ENCODE measurements at regions not wholly inside any gene's neighbourhood (a gene's known extent, or its start where the extent isn't known, plus 50 kb on each side); places are given as distances from the start of the nearest gene placed in this dataset.

GRCh38 chr15:93319121-93319814 is 230.3 kb upstream of the RGMA start:
- DNase-seq (ENCODE audit: low spot score): no peak

DNA sequence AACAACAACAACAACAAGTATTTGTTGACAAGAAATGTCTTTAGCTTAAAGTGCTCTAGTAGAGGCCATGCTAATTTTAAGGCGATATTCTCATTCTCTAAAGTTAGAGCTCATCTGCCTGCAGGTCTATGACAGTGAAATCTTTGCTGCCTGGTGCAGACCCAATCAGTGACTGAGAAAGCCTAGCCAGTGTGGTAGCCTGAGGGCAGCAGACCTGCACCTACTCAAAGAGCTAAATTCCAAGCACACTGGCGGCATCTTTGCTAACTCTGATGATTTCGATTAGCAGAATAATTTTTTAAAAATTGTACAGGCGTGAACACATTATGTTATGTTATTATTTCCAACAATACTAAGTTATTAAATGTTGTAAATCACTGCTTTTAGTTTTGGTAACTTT is 228.8 kb upstream of the RGMA start:
- no peak for DNase-seq (ENCODE audit: low spot score)

- DNase-seq (ENCODE audit: low spot score): no peak
Measured at GRCh38 chr15:93314245-93314644, 225.2 kb upstream of the RGMA start.

DNA sequence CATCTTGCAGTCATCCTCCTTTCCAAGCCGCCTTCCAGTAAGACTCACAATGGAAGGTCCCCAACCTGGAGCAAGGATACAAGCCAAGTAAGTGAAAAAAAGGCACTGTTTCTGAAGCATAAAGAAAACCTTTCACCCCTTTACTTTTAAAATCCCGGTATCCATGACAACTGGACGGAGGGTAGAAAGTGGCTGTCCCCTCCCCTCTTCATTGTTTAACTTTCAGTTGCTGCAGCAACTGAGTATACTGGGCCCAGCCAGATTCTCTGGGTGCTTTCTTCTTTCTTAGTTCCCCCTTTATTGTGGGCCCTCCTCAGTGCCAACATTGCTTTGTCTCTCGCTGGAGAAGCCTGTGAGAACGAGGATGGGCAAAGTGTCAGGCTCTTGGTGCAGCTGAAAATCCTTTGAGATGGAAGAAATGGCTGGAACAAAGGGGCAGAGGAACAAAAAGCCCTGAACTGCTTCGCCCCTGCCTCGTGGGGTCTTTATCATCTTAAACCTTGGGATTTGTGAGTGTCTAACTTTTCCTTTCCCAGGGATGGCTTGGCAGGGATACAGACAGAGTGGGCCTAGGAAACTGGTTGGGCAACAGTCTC is 224.0 kb upstream of the RGMA start:
- DNase-seq (ENCODE audit: low spot score): no peak

DNA sequence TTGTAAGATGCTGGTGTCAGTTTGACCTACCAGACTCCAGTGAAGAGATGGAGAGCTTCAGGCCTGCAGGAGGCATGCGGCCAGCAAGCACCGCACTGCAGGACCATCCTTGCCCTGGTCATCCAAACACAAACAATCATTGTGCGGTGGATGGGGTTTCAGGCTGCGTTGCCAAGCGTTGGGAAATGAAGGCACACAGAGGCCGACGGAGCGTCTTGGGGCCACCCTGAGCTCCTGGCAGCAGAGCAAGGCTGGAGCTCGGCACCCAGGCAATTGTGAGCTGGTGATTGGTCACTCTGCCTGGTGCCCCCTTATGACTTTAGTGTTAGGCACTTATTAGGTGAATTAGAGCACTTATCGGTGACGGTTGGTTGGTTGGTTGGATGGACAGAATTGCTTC is 222.6 kb upstream of the RGMA start:
- no peak for DNase-seq (ENCODE audit: low spot score)

DNA sequence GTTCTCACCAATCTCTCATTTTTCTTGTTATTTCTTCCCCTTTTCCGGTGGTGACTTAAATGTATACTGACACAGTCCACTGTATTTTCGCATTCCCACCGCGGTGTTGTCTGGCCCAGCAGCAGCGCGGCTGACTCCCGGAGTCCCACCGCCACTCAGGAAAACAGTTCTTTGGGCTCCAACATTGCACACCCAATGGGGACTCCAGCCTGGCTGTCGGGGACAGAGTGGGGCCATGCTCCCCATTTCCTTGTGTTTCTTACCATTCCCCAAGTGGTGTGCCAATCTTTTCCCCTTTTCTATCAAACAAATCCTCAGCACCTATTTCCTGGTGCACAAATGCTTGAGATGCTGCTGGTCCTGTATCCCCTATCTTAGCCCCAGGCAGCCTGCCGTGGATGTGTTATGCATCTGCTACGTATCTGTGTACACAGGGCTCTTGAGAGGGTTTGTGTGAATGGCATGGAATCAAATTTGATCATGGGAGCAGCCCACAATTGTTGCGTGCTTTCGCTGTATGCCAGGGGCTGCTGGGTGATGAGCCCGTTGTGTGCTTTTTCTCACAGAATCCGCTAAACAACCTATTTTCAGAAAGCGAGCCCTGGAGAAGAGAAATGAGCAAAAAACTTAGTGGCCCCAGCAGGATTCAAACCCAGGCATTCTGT is 219.1 kb upstream of the RGMA start:
- no peak for DNase-seq (ENCODE audit: low spot score)

- DNase-seq (ENCODE audit: low spot score): no peak
Measured at GRCh38 chr15:93307513-93307912, 218.5 kb upstream of the RGMA start.

GRCh38 chr15:93305306-93305705 is 216.3 kb upstream of the RGMA start:
- DNase-seq (ENCODE audit: low spot score): no peak

DNA sequence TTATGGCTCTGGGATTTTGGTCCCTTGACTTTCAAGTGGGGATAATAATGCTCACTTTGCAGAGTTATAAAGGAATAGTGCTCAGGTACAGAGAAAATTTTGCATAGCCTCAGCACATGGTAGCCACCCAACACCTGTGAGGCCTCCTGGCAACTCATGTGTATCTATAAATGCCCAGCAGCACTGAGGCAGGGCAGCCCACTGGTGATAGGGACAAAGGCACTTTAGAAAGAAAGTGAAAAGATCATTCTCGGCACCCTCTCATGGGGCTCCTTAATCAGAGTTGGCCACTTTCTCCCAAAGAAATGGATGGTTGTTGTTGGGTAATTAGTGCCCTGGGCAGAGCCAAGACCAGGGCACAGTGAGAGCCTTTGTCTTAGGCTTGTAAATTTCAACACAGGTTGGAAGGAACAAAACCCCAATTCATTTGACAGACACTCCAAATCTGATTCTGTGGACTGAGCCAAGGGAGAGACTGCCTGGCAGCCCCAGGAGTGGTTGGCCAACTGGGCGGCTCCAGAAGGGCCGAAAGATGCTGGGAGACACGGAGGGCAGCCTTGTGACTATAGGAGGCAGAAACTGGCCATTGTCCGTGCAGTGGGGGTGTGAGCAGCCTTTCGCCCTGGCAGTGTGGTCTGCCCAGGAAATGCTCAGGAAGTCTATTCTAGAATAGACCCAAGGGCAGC is 213.2 kb upstream of the RGMA start:
- no peak for DNase-seq (ENCODE audit: low spot score)

DNA sequence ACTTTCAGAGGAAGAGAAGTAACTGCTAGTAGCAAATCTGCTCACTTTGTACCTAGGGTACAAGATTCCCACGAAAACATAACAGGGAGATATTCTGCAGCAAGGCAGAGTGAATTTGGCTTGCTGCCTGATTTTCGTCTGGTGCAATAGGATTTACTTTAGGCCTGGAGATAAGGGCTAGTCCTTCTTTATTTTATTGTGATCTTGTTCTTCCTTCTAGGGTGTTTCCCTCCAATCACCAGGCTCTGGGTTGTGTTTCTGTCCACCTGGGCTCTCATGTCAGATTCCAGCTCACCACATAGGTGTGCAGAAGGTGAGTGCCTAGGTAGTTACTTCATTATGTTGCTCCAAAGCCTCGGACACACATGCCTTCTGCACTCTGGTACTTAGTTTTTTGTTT is 211.8 kb upstream of the RGMA start:
- no peak for DNase-seq (ENCODE audit: low spot score)

- no peak for DNase-seq (ENCODE audit: low spot score)
Measured at GRCh38 chr15:93299675-93300074, 210.7 kb upstream of the RGMA start.

- DNase-seq (ENCODE audit: low spot score): no peak
Measured at GRCh38 chr15:93298901-93299300, 209.9 kb upstream of the RGMA start.

DNA sequence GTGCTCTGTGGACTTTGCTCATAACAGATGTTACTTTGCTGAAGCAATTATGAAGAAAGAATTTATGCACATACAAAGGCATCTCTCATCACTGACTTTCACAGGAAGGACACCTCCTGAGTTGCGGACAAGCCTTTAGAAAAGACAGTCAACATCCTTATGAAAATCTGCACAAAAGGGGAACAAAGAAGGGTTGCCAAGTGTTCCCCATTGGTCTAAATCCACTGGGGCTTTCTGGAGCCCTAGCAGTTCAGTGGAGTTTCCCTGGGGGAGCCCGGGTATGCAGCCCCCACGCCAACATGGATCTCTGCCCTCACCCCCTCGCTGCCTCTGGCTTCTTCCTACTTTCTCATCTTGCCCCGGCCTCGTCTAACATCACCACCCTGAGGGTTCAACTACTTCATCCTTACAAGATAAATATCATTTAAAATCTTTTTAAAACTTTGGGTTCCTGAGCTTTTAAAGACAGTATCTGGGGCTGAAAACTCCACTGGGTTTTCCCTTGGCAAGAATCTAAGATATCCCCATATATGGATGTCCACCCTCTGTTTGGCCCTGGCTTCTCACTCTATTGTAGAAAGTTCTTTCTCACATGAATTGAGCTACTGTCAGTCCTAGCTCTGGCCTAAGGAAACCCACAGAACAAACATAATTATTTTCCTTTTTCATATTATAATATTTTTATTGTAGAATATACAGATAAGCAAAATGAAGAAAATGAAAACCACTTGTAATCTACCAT is 207.9 kb upstream of the RGMA start:
- DNase-seq (ENCODE audit: low spot score): no peak

DNA sequence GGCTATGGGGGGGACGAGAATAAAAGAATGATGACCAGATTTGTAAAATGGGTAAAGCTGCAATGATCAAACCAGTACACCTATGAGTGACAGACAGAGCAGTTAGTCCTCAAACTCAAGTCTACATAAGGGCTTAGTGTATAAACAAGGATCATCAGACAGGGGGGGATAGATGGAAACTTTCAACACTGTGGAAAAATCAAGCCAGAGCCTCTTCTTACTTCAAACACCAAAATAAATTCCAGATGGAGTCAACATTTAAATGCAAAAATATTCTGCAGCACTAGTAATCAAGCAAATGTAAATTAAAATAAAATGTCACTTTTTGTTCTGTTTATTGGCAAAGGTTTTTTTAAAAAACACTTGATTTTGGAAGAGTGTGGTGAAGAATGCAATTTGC is 205.9 kb upstream of the RGMA start:
- DNase-seq (ENCODE audit: low spot score): no peak

- DNase-seq (ENCODE audit: low spot score): no peak
Measured at GRCh38 chr15:93294066-93294465, 205.1 kb upstream of the RGMA start.

- DNase-seq (ENCODE audit: low spot score): no peak
Measured at GRCh38 chr15:93291380-93291779, 202.4 kb upstream of the RGMA start.

DNA sequence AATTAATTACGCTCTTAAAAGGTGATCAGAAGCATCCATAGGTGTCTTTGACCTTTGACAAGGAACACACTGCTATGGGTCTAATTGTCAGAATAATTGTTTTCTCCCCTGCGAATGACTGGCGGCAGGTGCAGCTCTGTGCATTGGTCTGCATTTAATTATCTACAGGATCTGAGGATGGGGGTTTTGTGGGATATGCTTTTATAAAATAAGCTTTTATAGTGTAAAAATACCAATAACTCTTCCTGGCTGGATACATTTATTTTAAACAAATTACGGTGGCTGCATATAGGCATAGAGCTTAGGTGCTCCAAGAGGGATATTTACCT is 201.6 kb upstream of the RGMA start:
- no peak for DNase-seq (ENCODE audit: low spot score)

GRCh38 chr15:93289941-93290617 is 201.1 kb upstream of the RGMA start:
- DNase-seq (ENCODE audit: low spot score): peak; percentile 37

DNA sequence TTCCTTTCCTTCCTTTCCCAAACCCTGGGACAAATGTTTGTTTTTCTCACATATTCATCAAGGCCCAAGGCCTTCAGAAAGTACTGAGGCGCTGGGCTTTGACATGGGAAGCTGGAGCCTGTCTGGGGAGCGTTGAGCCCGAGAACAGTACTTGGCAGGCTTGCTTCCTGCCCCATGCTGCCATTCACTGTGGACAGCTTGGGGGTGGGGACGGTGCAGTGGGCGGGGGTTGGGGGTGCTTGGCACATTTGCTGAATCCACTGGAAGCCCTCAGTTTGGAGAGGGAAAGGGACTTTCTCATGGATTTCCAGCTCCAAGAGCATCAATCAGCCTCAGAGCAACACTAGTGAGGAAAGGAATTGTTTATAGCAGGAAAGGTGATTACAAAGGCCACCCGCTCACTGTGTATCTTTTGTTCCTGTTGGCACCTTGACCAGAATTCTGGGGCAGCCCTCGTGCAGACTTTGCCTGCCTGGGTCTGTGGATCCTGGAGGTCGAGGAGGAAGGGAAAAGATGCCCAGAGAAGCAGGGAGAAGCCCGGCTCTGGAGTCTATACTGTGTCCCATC is 199.8 kb upstream of the RGMA start:
- DNase-seq (ENCODE audit: low spot score): no peak

DNA sequence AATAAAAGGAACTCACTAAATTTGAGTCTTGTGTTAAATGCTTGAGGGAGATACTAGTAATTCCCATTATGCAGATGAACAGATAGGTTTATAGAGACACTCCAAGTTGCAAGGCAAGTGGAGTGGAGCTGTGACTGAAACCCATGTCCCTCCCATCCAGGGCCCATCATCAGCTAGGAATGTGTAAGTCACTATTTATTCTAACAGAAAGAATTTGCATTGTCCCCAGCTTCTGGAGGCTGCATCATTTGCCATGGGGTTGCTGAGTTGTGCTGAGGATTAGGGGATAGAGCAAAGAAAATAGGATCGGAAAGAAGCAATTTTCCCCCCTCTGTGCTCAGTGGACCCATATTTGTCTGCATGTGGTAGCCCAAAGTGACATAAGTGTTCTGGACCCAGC is 197.4 kb upstream of the RGMA start:
- DNase-seq (ENCODE audit: low spot score): no peak

DNA sequence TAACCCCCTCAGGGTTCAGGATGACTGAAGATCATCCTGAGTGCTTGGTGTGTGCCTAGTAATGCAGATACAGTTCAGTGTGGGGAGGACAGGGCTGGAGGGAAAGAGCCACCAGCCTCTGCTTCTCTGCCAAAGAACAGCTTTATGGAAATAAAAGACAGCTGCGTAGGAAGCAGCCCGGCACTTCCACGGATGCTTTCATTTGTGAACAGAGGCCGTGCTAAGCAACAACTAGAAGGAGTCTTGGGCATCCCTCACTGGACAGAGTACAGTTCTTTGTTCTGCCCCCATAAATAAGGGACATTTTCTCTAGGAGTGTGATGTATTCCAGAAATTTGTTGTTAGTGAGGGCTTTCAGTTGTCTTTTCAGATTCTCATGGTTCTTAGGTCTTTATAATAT is 194.8 kb upstream of the RGMA start:
- DNase-seq (ENCODE audit: low spot score): no peak
